GM12875 (cell line): ENCODE measurements at regions not wholly inside any gene's neighbourhood (a gene's known extent, or its start where the extent isn't known, plus 50 kb on each side); places are given as distances from the start of the nearest gene placed in this dataset.
"Not testable (repeated sequence)": the region's sequence is repeated elsewhere in the genome, so short reads cannot be mapped to it uniquely, and the experiment has no call there.

Experiments
- H3K4me3 ChIP-seq: one replicate; pipeline ENCODE4 v1.5.1; 2011; ENCODE audit warnings: low read depth, low read length, control low read depth
- TF ChIP-seq, protein P1 (sequence below): IDR thresholded peaks from 2 replicates; pipeline ENCODE4 v1.5.1; 2011; ENCODE audit warnings: low read depth, mild to moderate bottlenecking, control low read depth, inconsistent platforms, low read length, moderate library complexity, borderline replicate concordance; ENCODE audit not compliant: insufficient read depth

DNA sequence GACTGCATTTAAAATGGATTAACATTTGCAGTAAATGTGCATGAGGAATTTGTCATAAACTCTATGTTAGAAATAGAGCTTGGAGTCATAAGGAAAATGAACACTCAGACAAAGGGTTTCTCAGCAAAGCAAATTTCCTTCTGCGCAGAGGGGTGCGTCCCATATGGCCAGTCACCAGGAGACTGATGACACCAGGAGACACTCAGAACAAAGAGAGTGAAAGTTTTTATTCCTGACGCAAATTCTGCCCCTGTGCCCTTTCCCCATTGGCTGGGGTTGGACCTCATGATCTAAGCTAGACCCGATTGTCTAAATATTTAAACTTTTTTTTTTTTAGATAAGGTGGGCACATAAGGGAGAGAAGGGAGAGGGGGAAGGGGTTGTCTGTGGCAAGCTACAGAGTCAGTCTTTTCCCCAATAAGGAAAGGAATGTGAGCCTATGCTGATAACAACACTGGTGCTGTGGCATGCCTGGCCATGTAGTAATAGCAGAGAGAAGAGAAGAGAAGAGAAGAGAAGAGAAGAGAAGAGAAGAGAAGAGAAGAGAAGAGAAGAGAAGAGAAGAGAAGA is 202.0 kb downstream of the POM121L12 start:
- no peak overlapping the region for H3K4me3 ChIP-seq
- TF ChIP-seq, protein P1, sequence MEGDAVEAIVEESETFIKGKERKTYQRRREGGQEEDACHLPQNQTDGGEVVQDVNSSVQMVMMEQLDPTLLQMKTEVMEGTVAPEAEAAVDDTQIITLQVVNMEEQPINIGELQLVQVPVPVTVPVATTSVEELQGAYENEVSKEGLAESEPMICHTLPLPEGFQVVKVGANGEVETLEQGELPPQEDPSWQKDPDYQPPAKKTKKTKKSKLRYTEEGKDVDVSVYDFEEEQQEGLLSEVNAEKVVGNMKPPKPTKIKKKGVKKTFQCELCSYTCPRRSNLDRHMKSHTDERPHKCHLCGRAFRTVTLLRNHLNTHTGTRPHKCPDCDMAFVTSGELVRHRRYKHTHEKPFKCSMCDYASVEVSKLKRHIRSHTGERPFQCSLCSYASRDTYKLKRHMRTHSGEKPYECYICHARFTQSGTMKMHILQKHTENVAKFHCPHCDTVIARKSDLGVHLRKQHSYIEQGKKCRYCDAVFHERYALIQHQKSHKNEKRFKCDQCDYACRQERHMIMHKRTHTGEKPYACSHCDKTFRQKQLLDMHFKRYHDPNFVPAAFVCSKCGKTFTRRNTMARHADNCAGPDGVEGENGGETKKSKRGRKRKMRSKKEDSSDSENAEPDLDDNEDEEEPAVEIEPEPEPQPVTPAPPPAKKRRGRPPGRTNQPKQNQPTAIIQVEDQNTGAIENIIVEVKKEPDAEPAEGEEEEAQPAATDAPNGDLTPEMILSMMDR, result no peak

DNA sequence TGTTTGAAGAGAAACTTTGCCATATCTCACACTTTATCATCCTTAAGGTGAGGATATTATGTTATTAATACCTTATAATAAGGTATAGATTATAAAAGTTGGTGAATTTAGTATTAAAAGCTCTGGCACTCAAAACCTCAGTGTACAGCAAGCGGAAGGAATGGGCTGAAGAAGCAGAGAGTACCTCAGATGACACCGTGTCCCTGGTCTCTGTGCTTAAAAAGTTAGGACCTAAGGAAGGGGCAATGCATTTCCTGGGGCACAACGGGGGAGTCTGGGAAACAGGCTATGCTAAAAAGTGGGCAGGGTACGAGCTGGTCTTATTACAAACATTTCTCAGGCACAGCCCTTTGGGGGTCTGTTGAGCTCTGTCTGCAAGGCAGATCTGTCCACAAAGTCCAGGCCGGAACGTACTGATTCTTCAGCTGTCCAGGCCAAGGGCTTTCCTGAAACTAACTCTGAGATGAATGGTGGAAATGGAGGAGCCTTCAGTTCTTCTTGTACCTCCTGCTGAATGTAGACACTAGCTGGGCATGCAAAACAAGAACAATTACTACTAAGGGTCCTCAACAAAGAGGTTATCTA is 202.7 kb downstream of the POM121L12 start:
- TF ChIP-seq, protein P1, result no peak
- H3K4me3 ChIP-seq, result no peak overlapping the region

DNA sequence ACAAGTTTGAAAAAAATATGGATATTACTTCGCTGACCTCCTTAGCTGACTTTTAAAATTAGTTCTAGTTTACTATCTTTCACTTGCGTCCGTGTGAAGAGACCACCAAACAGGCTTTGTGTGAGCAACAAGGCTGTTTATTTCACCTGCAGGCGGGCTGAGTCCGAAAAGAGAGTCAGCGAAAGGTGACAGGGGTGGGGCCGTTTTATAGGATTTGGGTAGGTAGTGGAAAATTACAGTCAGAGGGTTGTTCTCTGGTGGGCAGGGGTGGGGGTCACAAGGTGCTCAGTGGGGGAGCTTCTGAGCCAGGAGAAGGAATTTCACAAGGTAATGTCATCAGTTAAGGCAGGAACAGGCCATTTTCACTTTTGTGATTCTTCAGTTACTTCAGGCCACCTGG is 203.7 kb downstream of the POM121L12 start:
- not testable (repeated sequence) for H3K4me3 ChIP-seq

DNA sequence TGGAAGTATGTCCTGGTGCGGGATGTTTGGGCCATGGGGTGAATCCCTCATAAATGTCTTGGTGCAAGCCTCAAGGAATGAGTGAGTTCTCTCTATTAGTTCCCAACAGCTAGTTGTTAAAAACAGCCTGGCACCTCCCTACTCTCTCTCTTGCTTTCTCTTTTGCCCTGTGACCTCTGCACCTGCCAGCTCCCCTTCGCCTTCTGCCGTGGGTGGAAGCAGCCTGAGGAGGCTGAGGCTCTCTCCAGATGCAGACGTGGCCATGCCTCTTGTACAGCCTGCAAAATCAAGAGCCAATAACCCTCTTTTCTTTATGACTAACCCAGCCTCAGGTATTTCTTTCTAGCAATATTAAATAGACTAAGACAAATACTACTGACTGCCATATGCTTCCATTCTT is 210.3 kb downstream of the POM121L12 start:
- no peak overlapping the region for H3K4me3 ChIP-seq
- TF ChIP-seq, protein P1, result no peak

DNA sequence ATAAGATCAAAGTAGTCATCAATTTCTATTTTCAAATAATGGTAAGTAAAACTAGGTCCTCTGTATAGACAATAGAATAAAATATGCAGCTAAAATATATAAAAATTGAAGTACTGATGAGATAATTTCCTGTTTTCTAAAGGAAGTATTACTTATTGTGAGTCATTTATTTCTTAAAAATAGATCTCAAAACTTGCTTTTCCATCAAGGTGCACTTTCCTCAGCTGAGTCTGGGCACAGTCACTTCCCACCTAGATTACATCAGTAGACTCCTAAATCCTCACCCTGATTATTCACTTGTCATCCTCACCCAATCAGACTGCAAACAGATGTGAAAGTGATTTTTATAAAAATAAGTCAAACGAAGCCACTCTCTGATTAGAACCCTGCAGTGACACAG is 211.5 kb downstream of the POM121L12 start:
- H3K4me3 ChIP-seq, result no peak overlapping the region
- TF ChIP-seq, protein P1, result no peak

DNA sequence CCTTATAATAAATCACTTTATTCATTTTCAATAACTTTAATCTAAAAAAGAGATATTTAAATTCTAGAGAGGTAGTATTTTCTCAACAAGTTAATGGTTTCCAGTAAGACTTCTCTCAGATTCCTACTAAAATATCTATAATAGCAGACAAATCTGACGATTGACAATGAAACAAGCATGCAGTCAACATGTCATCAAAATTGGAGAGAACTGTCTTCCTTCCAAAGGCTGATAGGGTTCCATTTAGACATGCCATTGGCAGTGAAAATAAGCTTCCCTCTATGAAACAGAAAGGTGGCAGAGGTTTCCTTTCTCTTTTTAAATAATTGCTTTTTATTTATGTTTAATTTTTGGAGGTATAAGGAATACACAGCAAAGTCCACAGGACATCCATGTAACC is 217.1 kb downstream of the POM121L12 start:
- H3K4me3 ChIP-seq, result no peak overlapping the region
- TF ChIP-seq, protein P1, result no peak

DNA sequence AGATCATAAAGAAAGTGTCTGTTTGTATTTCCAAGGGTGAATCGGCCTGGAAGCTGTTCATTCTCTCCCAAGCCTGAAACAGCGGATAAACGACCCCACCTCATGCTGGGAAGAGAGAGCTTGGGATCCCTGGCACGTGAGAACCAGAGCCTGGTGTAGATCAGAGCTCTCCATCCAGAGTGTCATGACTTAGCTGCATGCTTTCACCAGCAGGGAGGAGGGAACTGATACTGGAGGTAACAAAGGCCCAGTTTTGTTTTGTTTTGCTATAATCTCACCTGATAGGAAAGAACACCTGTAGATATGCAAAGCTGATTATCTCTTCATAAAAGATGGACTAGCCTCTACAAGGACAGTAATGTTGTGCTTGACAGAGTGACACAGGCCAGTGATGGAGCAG is 236.6 kb downstream of the POM121L12 start:
- no peak overlapping the region for H3K4me3 ChIP-seq
- TF ChIP-seq, protein P1, result no peak
